Hematopoietic multipotent progenitor cell treated with erythropoietin and hydrocortisone succinate and interleukin-3 and kit ligand, for 6 days (in vitro differentiated cells): ENCODE measurements at regions not wholly inside any gene's neighbourhood (a gene's known extent, or its start where the extent isn't known, plus 50 kb on each side); places are given as distances from the start of the nearest gene placed in this dataset.
"Not testable (repeated sequence)": the region's sequence is repeated elsewhere in the genome, so short reads cannot be mapped to it uniquely, and the experiment has no call there.

Experiments used
- DNase-seq: peaks from one replicate; pipeline ENCODE4 v3.0.0-alpha.2; 2015

GRCh38 chr14:104250175-104250574 lies 111.8 kb downstream of the KIF26A start:
- no peak for DNase-seq

GRCh38 chr14:104252256-104253215 lies 114.1 kb downstream of the KIF26A start:
- no peak for DNase-seq

- no peak for DNase-seq
Observed at GRCh38 chr14:104253223-104253822, 114.9 kb downstream of the KIF26A start.

- DNase-seq: no peak
Observed at GRCh38 chr14:104253901-104254353, 115.5 kb downstream of the KIF26A start.

- DNase-seq: no peak
Observed at GRCh38 chr14:104254735-104255400, 116.5 kb downstream of the KIF26A start.

- no peak for DNase-seq
Observed at GRCh38 chr14:104256025-104256424, 117.6 kb downstream of the KIF26A start.

- no peak for DNase-seq
Observed at GRCh38 chr14:104262515-104263514, 124.4 kb downstream of the KIF26A start.

GRCh38 chr14:104263675-104264358 lies 125.4 kb downstream of the KIF26A start:
- no peak for DNase-seq

GRCh38 chr14:104264495-104265265 lies 126.3 kb downstream of the KIF26A start:
- no peak for DNase-seq

- DNase-seq: no peak
Observed at GRCh38 chr14:104265918-104266630, 127.7 kb downstream of the KIF26A start.

GRCh38 chr14:104266631-104267575 lies 128.5 kb downstream of the KIF26A start:
- DNase-seq: no peak

- DNase-seq: no peak
Observed at GRCh38 chr14:104267895-104268294, 129.5 kb downstream of the KIF26A start.

GRCh38 chr14:104268295-104268694 lies 129.9 kb downstream of the KIF26A start:
- no peak for DNase-seq

- DNase-seq: no peak
Observed at GRCh38 chr14:104268725-104269436, 130.5 kb downstream of the KIF26A start.

GRCh38 chr14:104269511-104270241 lies 131.3 kb downstream of the KIF26A start:
- DNase-seq: not testable (repeated sequence)

GRCh38 chr14:104271391-104271790 lies 133.0 kb downstream of the KIF26A start:
- DNase-seq: no peak

- no peak for DNase-seq
Observed at GRCh38 chr14:104274806-104275205, 136.4 kb downstream of the KIF26A start.
